ENCODE measurements at regions not wholly inside any gene's neighbourhood (a gene's known extent, or its start where the extent isn't known, plus 50 kb on each side); places are given as distances from the start of the nearest gene placed in this dataset.

GRCh38 chr15:36390491-36390890 lies 188.9 kb upstream of the CDIN1 start:
- Histone ChIP-seq H3K36me3 (replicated peaks in 1 of 2) (no peaks in the 10 kb centered on the region), H3K27ac (no peak overlapping the region), H3K4me1 (replicated peaks in 1 of 2) (no peaks in the 10 kb centered on the region), H3K27me3 (no peaks in the 10 kb centered on the region), H3K4me3 (no peak overlapping the region), H3K9me3 (replicated peaks in 1 of 3) (no peaks in the 10 kb centered on the region)
- TF ChIP-seq, protein P1, sequence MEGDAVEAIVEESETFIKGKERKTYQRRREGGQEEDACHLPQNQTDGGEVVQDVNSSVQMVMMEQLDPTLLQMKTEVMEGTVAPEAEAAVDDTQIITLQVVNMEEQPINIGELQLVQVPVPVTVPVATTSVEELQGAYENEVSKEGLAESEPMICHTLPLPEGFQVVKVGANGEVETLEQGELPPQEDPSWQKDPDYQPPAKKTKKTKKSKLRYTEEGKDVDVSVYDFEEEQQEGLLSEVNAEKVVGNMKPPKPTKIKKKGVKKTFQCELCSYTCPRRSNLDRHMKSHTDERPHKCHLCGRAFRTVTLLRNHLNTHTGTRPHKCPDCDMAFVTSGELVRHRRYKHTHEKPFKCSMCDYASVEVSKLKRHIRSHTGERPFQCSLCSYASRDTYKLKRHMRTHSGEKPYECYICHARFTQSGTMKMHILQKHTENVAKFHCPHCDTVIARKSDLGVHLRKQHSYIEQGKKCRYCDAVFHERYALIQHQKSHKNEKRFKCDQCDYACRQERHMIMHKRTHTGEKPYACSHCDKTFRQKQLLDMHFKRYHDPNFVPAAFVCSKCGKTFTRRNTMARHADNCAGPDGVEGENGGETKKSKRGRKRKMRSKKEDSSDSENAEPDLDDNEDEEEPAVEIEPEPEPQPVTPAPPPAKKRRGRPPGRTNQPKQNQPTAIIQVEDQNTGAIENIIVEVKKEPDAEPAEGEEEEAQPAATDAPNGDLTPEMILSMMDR (IDR thresholded peaks at IDR 0.05): no peak
- TF ChIP-seq POLR2A (IDR thresholded peaks at IDR 0.05): no peak
- 70 to 80% (median 74%) methylated on average over 2 of the region's 2 CpGs for WGBS, 4 donors
- DNase-seq: no peak
- intact Hi-C loops (cut with DNase I): no loop called here

- intact Hi-C loops (cut with DNase I): no loop called here
- Histone ChIP-seq H3K4me1 (replicated peaks in 1 of 2) (no peaks in the 10 kb centered on the region), H3K9me3 (replicated peaks in 1 of 3) (no peaks in the 10 kb centered on the region), H3K4me3 (no peak overlapping the region), H3K36me3 (replicated peaks in 1 of 2) (no peaks in the 10 kb centered on the region), H3K27ac (no peak overlapping the region), H3K27me3 (no peaks in the 10 kb centered on the region)
- 71 to 78% (median 76%) methylated on average over 4 of the region's 4 CpGs for WGBS, 4 donors
- DNase-seq: no peak
- TF ChIP-seq, protein P1 (IDR thresholded peaks at IDR 0.05): no peak
- no peak for TF ChIP-seq POLR2A (IDR thresholded peaks at IDR 0.05)
Measured at GRCh38 chr15:36392676-36393266, 186.7 kb upstream of the CDIN1 start.

GRCh38 chr15:36398212-36398611 lies 181.2 kb upstream of the CDIN1 start:
- intact Hi-C loops (cut with DNase I): no loop called here
- Histone ChIP-seq H3K4me1 (replicated peaks in 1 of 2) (no peaks in the 10 kb centered on the region), H3K36me3 (replicated peaks in 1 of 2) (no peaks in the 10 kb centered on the region), H3K27ac (no peak overlapping the region), H3K9me3 (replicated peaks in 1 of 3) (no peaks in the 10 kb centered on the region), H3K27me3 (no peaks in the 10 kb centered on the region), H3K4me3 (no peak overlapping the region)
- WGBS, 4 donors: 89 to 95% (median 91%) methylated on average over 3 of the region's 3 CpGs
- no peak for TF ChIP-seq POLR2A (IDR thresholded peaks at IDR 0.05)
- TF ChIP-seq, protein P1 (IDR thresholded peaks at IDR 0.05): no peak
- no peak for DNase-seq

- Histone ChIP-seq H3K4me1 (replicated peaks in 1 of 2) (no peaks in the 10 kb centered on the region), H3K4me3 (no peak overlapping the region), H3K36me3 (replicated peaks in 1 of 2) (no peaks in the 10 kb centered on the region), H3K27ac (no peak overlapping the region), H3K27me3 (no peaks in the 10 kb centered on the region), H3K9me3 (replicated peaks in 1 of 3) (no peaks in the 10 kb centered on the region)
- no peak for DNase-seq
- WGBS, 4 donors: 91 to 95% (median 93%) methylated on average over 9 of the region's 9 CpGs
- no peak for TF ChIP-seq POLR2A (IDR thresholded peaks at IDR 0.05)
- TF ChIP-seq, protein P1 (IDR thresholded peaks at IDR 0.05): no peak
- intact Hi-C loops (cut with DNase I): no loop called here
Measured at GRCh38 chr15:36399276-36399675, 180.2 kb upstream of the CDIN1 start.

Measured in adrenal gland (tissue), 9 donors.